Fibroblast of lung (primary cell): ENCODE measurements at regions not wholly inside any gene's neighbourhood (a gene's known extent, or its start where the extent isn't known, plus 50 kb on each side); places are given as distances from the start of the nearest gene placed in this dataset.
"Not testable (repeated sequence)": the region's sequence is repeated elsewhere in the genome, so short reads cannot be mapped to it uniquely, and the experiment has no call there.

ENCODE experiments used
- DNase-seq, 2 donors: peaks; one replicate each; pipeline versions ENCODE4 v3.0.0 to v3.0.0-alpha.2; 2010; ENCODE audit warnings: low read depth in 2 of 2
- H2AFZ ChIP-seq: 2 replicates; pipeline ENCODE4 v1.5.1; 2012; ENCODE audit warnings: low read length, control low read depth, inconsistent platforms
- H3K27ac ChIP-seq: 2 replicates; pipeline ENCODE4 v1.5.1; 2011; ENCODE audit warnings: low read length, control low read depth; ENCODE audit not compliant: insufficient read depth
- H3K27me3 ChIP-seq: 2 replicates; pipeline ENCODE4 v1.5.1; 2011; ENCODE audit warnings: mild to moderate bottlenecking, low read length; ENCODE audit not compliant: control insufficient read depth, insufficient read depth
- H3K36me3 ChIP-seq: 2 replicates; pipeline ENCODE4 v1.5.1; 2011; ENCODE audit warnings: low read length; ENCODE audit not compliant: control insufficient read depth, insufficient read depth
- H3K4me1 ChIP-seq: 2 replicates; pipeline ENCODE4 v1.5.1; 2011; ENCODE audit warnings: low read length; ENCODE audit not compliant: control insufficient read depth, insufficient read depth; ENCODE audit errors: extremely low read depth
- H3K4me2 ChIP-seq: 2 replicates; pipeline ENCODE4 v1.5.1; 2011; ENCODE audit warnings: low read length, control low read depth; ENCODE audit not compliant: insufficient read depth; ENCODE audit errors: extremely low read depth
- H3K4me3 ChIP-seq, 4 experiments: fragments of 200-600 bp in 1 of 4; sonication (generic) in 1 of 4; replicated peaks in 1 of 4; 2 replicates each; pipeline ENCODE4 v1.5.1; 2011 to 2016; ENCODE audit warnings: low read length in 4 of 4, low read depth in 3 of 4, mild to moderate bottlenecking in 3 of 4, control low read depth in 2 of 4, inconsistent platforms in 1 of 4, mixed read lengths in 1 of 4; ENCODE audit not compliant: insufficient read depth in 1 of 4; ENCODE audit errors: control extremely low read depth in 1 of 4
- H3K79me2 ChIP-seq: 2 replicates; pipeline ENCODE4 v1.5.1; 2012; ENCODE audit warnings: mild to moderate bottlenecking, low read length, inconsistent platforms; ENCODE audit not compliant: control insufficient read depth, insufficient read depth
- H3K9ac ChIP-seq: 2 replicates; pipeline ENCODE4 v1.5.1; 2011; ENCODE audit warnings: mild to moderate bottlenecking, low read length, control low read depth; ENCODE audit not compliant: insufficient read depth
- H3K9me3 ChIP-seq: 2 replicates; pipeline ENCODE4 v1.5.1; 2012; ENCODE audit warnings: low read depth, low read length; ENCODE audit not compliant: control insufficient read depth, insufficient read depth
- H4K20me1 ChIP-seq: 2 replicates; pipeline ENCODE4 v1.5.1; 2011; ENCODE audit warnings: low read length; ENCODE audit not compliant: control insufficient read depth, insufficient read depth; ENCODE audit errors: extremely low read depth
- CTCF ChIP-seq, 2 donors: IDR thresholded peaks in 1 of 2; conservative IDR thresholded peaks in 1 of 2; 1 replicate in 1 of 2; 2 replicates in 1 of 2; pipeline ENCODE4 v1.5.1; 2011 to 2012; ENCODE audit warnings: low read length in 2 of 2, control low read depth in 1 of 2, inconsistent platforms in 1 of 2, low read depth in 1 of 2, mild to moderate bottlenecking in 1 of 2
- EZH2 ChIP-seq: IDR thresholded peaks from 2 replicates; pipeline ENCODE4 v1.5.1; 2012; ENCODE audit warnings: low read length, control low read depth, mild to moderate bottlenecking; ENCODE audit errors: missing control alignments

- Histone ChIP-seq H3K4me1 (no peaks in the 10 kb centered on the region), H3K79me2 (no peaks in the 10 kb centered on the region), H3K4me2 (no peak overlapping the region), H3K27me3 (no peaks in the 10 kb centered on the region), H3K9me3 (no peaks in the 10 kb centered on the region), H3K36me3 (no peaks in the 10 kb centered on the region), H3K4me3 (no peak overlapping the region), H3K27ac (no peak overlapping the region), H4K20me1 (no peaks in the 10 kb centered on the region), H3K9ac (no peak overlapping the region), H2AFZ (no peak overlapping the region)
- no peak for DNase-seq
- TF ChIP-seq CTCF (conservative IDR thresholded peaks at IDR 0.05 in 1 of 2, IDR thresholded peaks at IDR 0.05 in 1 of 2; ENCODE audit: low read depth in 1 of 2, low read length in 2 of 2) (no peak), EZH2 (no peak)
Observed at GRCh38 chr3:35295906-35296305, 343.4 kb upstream of the ARPP21 start.

GRCh38 chr3:35296533-35296932 is 342.8 kb upstream of the ARPP21 start:
- DNase-seq = peak in 1 of 2 donors; percentile 2
- H3K27me3 ChIP-seq = no peaks in the 10 kb centered on the region
- no peak overlapping the region for H3K4me3 ChIP-seq
- H3K9ac ChIP-seq = no peak overlapping the region
- no peaks in the 10 kb centered on the region for H3K79me2 ChIP-seq
- H2AFZ ChIP-seq = no peak overlapping the region
- H3K36me3 ChIP-seq = no peaks in the 10 kb centered on the region
- H4K20me1 ChIP-seq = no peaks in the 10 kb centered on the region
- no peaks in the 10 kb centered on the region for H3K9me3 ChIP-seq
- H3K4me1 ChIP-seq = no peaks in the 10 kb centered on the region
- no peak overlapping the region for H3K4me2 ChIP-seq
- TF ChIP-seq EZH2 (no peak), CTCF (conservative IDR thresholded peaks at IDR 0.05 in 1 of 2, IDR thresholded peaks at IDR 0.05 in 1 of 2; ENCODE audit: low read depth in 1 of 2, low read length in 2 of 2) (no peak)
- no peak overlapping the region for H3K27ac ChIP-seq

- H3K27ac ChIP-seq, H4K20me1 ChIP-seq, DNase-seq, H2AFZ ChIP-seq, H3K36me3 ChIP-seq, H3K4me1 ChIP-seq, H3K9ac ChIP-seq, H3K27me3 ChIP-seq, H3K4me3 ChIP-seq, H3K9me3 ChIP-seq, H3K79me2 ChIP-seq, H3K4me2 ChIP-seq: not testable (repeated sequence)
Observed at GRCh38 chr3:35296944-35297343, 342.4 kb upstream of the ARPP21 start.
